ENCODE measurements at regions not wholly inside any gene's neighbourhood (a gene's known extent, or its start where the extent isn't known, plus 50 kb on each side); places are given as distances from the start of the nearest gene placed in this dataset.

GRCh38 chr3:182637350-182638110 lies 155.8 kb upstream of the ATP11B start:
- 55% methylated on average over 2 of the region's 2 CpGs for WGBS
- intact Hi-C loops (cut with DNase I): no loop called here

GRCh38 chr3:182644013-182644412 lies 149.3 kb upstream of the ATP11B start:
- peak; percentile 37 for DNase-seq (ENCODE audit: extremely low spot score)
- Histone ChIP-seq H3K4me3 (no peak overlapping the region), H3K27ac (replicated peaks in 1 of 4) (no peak overlapping the region), H3K9me3 (peaks cover 0 to 8% (median 0%) of the 10 kb centered on the region in 4 donors), H3K27me3 (no peaks in the 10 kb centered on the region), H3K4me1 (no peaks in the 10 kb centered on the region), H3K36me3 (no peaks in the 10 kb centered on the region)
- WGBS: 66% methylated on average over 3 of the region's 3 CpGs
- intact Hi-C loops (cut with DNase I): no loop called here
- no peak for TF ChIP-seq CTCF (IDR thresholded peaks at IDR 0.05)
- TF ChIP-seq POLR2AphosphoS5 (IDR thresholded peaks at IDR 0.05): no peak
- TF ChIP-seq EP300 (IDR thresholded peaks at IDR 0.05): no peak
- no peak for TF ChIP-seq POLR2A (IDR thresholded peaks at IDR 0.05; ENCODE audit: low read depth)

More at GRCh38 chr3:182637350-182638110, 155.8 kb upstream of the ATP11B start:
- H3K27me3 ChIP-seq: peaks cover 0 to 5% (median 0%) of the 10 kb centered on the region in 4 donors
- no peak overlapping the region for H3K4me3 ChIP-seq
- H3K9me3 ChIP-seq: peaks cover 0 to 8% (median 0%) of the 10 kb centered on the region in 4 donors
- DNase-seq (ENCODE audit: extremely low spot score): no peak
- no peaks in the 10 kb centered on the region for H3K36me3 ChIP-seq
- no peak overlapping the region for H3K27ac ChIP-seq (replicated peaks in 1 of 4)
- no peak for TF ChIP-seq CTCF (IDR thresholded peaks at IDR 0.05)
- no peak for TF ChIP-seq POLR2AphosphoS5 (IDR thresholded peaks at IDR 0.05)
- no peak for TF ChIP-seq POLR2A (IDR thresholded peaks at IDR 0.05; ENCODE audit: low read depth)
- TF ChIP-seq EP300 (IDR thresholded peaks at IDR 0.05): no peak
- no peaks in the 10 kb centered on the region for H3K4me1 ChIP-seq

GRCh38 chr3:182644790-182645433 lies 148.4 kb upstream of the ATP11B start:
- H3K27me3 ChIP-seq: no peaks in the 10 kb centered on the region
- WGBS: 93% methylated on average over 5 of the region's 5 CpGs
- peaks cover 0 to 7% (median 0%) of the 10 kb centered on the region in 4 donors for H3K9me3 ChIP-seq
- H3K27ac ChIP-seq (replicated peaks in 1 of 4): no peak overlapping the region
- intact Hi-C loops (cut with DNase I): no loop called here
- no peaks in the 10 kb centered on the region for H3K4me1 ChIP-seq
- TF ChIP-seq CTCF (IDR thresholded peaks at IDR 0.05) (no peak), POLR2A (IDR thresholded peaks at IDR 0.05; ENCODE audit: low read depth) (no peak), EP300 (IDR thresholded peaks at IDR 0.05) (no peak), POLR2AphosphoS5 (IDR thresholded peaks at IDR 0.05) (no peak)
- no peak overlapping the region for H3K4me3 ChIP-seq
- no peaks in the 10 kb centered on the region for H3K36me3 ChIP-seq
- peak; percentile 29 for DNase-seq (ENCODE audit: extremely low spot score)

GRCh38 chr3:182650568-182651128 lies 142.7 kb upstream of the ATP11B start:
- no peak overlapping the region for H3K4me3 ChIP-seq
- intact Hi-C loops (cut with DNase I): no loop called here
- H3K4me1 ChIP-seq: no peaks in the 10 kb centered on the region
- WGBS: 89% methylated on average over 3 of the region's 3 CpGs
- no peak for DNase-seq (ENCODE audit: extremely low spot score)
- no peaks in the 10 kb centered on the region for H3K9me3 ChIP-seq
- no peaks in the 10 kb centered on the region for H3K36me3 ChIP-seq
- TF ChIP-seq CTCF (IDR thresholded peaks at IDR 0.05) (no peak), POLR2A (IDR thresholded peaks at IDR 0.05; ENCODE audit: low read depth) (no peak), POLR2AphosphoS5 (IDR thresholded peaks at IDR 0.05) (no peak), EP300 (IDR thresholded peaks at IDR 0.05) (no peak)
- H3K27me3 ChIP-seq: no peaks in the 10 kb centered on the region
- H3K27ac ChIP-seq (replicated peaks in 1 of 4): no peak overlapping the region

Measured in esophagus muscularis mucosa (tissue), 4 donors.